ENCODE measurements at regions not wholly inside any gene's neighbourhood (a gene's known extent, or its start where the extent isn't known, plus 50 kb on each side); places are given as distances from the start of the nearest gene placed in this dataset.

DNA sequence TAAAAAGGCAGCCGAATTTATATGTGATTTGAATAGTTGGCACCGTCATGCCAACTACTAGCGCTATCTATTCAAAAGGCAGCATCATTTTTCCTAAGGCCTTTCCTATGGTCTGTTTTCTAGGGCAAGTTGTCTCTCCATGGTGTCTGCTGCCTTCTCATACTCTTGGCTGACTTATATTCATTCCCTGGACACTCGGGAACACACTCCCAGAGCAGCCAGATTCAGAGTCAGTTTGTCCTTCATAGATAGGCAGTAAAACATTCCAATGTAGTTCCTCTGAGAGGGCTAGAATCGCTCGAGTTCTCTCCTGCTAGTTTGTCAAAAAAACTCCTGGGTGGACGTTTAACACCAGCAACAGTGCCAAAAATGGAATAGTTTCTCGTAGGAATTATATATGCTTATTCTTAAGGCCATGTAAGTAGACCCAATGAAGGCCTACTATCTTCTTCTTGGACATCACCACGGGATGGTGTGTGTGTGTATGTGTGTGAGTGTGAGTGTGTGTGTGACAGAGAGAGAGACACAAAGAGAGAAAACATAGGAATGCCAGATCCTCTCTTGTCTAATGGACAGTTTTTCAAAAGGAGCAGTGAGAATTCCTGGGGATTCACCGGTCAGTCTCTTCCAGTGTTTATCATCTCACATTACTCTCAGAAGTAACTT is 129.3 kb upstream of the CTAGE1 start:
- H3K4me3 Mint-ChIP-seq: no peak overlapping the region
- intact Hi-C loops (cut with micrococcal nuclease): loop anchor here in 1 of 2 donors (10.0 kb wide), 1 partner anchor 58 kb away; no protein-coding TSS in a partner anchor
- Histone ChIP-seq H3K9ac (ENCODE audit: insufficient read depth, low read length, poor library complexity, severe bottlenecking) (no peak overlapping the region), H2AFZ (ENCODE audit: insufficient read depth, low read depth, low read length, poor library complexity, severe bottlenecking) (no peak overlapping the region), H3K4me1 (ENCODE audit: control insufficient read depth in 1 of 2, insufficient read depth in 2 of 2, low read length in 2 of 2) (no peaks in the 10 kb centered on the region), H3K27ac (ENCODE audit: low read depth in 1 of 2, low read length in 2 of 2) (no peak overlapping the region), H3K36me3 (replicated peaks in 1 of 2; ENCODE audit: control insufficient read depth in 1 of 2, insufficient read depth in 2 of 2, low read length in 2 of 2) (no peaks in the 10 kb centered on the region), H3K27me3 (ENCODE audit: control insufficient read depth in 2 of 2, insufficient read depth in 2 of 2, low read length in 2 of 2) (no peaks in the 10 kb centered on the region), H3K4me2 (replicated peaks; ENCODE audit: extremely low read depth, low read length, poor library complexity, severe bottlenecking) (no peak overlapping the region), H3K4me3 (replicated peaks in 1 of 3; ENCODE audit: low read depth in 2 of 3, low read length in 3 of 3) (no peak overlapping the region), H3K9me3 (replicated peaks in 1 of 2; ENCODE audit: control insufficient read depth in 1 of 2, insufficient read depth in 1 of 2, low read length in 2 of 2) (peaks cover 0 to 4% of the 10 kb centered on the region in 2 donors), H4K20me1 (ENCODE audit: insufficient read depth, low read length) (no peaks in the 10 kb centered on the region), H3K79me2 (ENCODE audit: insufficient read depth, low read length) (no peaks in the 10 kb centered on the region)
- no peak for DNase-seq
- H3K27ac Mint-ChIP-seq: no peak overlapping the region
- H3K36me3 Mint-ChIP-seq: no peaks in the 10 kb centered on the region
- TF ChIP-seq, protein P1, sequence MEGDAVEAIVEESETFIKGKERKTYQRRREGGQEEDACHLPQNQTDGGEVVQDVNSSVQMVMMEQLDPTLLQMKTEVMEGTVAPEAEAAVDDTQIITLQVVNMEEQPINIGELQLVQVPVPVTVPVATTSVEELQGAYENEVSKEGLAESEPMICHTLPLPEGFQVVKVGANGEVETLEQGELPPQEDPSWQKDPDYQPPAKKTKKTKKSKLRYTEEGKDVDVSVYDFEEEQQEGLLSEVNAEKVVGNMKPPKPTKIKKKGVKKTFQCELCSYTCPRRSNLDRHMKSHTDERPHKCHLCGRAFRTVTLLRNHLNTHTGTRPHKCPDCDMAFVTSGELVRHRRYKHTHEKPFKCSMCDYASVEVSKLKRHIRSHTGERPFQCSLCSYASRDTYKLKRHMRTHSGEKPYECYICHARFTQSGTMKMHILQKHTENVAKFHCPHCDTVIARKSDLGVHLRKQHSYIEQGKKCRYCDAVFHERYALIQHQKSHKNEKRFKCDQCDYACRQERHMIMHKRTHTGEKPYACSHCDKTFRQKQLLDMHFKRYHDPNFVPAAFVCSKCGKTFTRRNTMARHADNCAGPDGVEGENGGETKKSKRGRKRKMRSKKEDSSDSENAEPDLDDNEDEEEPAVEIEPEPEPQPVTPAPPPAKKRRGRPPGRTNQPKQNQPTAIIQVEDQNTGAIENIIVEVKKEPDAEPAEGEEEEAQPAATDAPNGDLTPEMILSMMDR (IDR thresholded peaks at IDR 0.05): no peak
- WGBS (ENCODE audit: insufficient coverage): 91% methylated on average over 1 of the region's 10 CpGs
- peaks cover 0 to 9% (median 4%) of the 10 kb centered on the region in 7 donors for H3K9me3 Mint-ChIP-seq
- no peaks in the 10 kb centered on the region for H3K4me1 Mint-ChIP-seq
- H3K27me3 Mint-ChIP-seq (ENCODE audit: low read depth in 3 of 3): peaks cover 0 to 1% (median 0%) of the 10 kb centered on the region in 3 donors

DNA sequence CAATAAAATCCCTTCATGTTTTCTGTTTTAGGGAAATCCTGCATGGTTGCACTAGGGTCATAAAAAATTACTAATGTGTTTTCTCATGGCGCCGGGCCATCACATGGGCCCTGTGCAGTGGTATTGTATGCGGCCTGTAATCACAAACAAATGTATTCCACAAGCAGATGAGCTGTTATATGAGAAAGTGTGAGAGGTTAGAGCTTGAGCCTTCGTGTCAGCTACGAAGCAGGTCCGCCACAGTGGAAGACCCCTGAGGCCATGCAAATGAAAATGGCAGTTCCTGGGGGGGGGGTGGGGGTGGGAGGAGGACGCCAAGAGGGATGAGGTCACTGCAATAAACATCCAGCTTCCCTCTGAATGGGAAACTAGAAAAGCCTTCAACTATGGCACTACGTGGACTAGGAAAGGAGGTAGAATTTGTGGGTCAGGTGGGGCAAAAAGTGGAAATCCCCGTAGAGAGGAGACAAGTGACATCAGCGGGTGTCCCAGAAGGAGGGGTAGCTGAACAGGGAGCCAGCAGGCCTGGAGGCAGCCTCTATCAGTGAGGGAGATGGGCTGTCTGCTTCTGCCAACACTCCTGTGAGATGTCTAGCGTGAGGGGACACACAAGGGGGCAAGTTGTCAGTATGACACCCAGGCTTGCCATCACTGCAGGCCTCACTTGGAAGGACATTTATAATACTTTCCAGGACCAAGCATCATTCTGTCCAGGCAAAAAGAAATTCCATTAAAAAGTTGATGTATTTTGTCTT is 130.3 kb upstream of the CTAGE1 start:
- no peaks in the 10 kb centered on the region for H3K36me3 Mint-ChIP-seq
- Histone ChIP-seq H3K9me3 (replicated peaks in 1 of 2; ENCODE audit: control insufficient read depth in 1 of 2, insufficient read depth in 1 of 2, low read length in 2 of 2) (no peaks in the 10 kb centered on the region), H3K9ac (ENCODE audit: insufficient read depth, low read length, poor library complexity, severe bottlenecking) (no peak overlapping the region), H3K27ac (ENCODE audit: low read depth in 1 of 2, low read length in 2 of 2) (no peak overlapping the region), H3K4me2 (replicated peaks; ENCODE audit: extremely low read depth, low read length, poor library complexity, severe bottlenecking) (no peak overlapping the region), H2AFZ (ENCODE audit: insufficient read depth, low read depth, low read length, poor library complexity, severe bottlenecking) (no peak overlapping the region), H3K27me3 (ENCODE audit: control insufficient read depth in 2 of 2, insufficient read depth in 2 of 2, low read length in 2 of 2) (no peaks in the 10 kb centered on the region), H3K79me2 (ENCODE audit: insufficient read depth, low read length) (no peaks in the 10 kb centered on the region), H3K4me1 (ENCODE audit: control insufficient read depth in 1 of 2, insufficient read depth in 2 of 2, low read length in 2 of 2) (no peaks in the 10 kb centered on the region), H3K36me3 (replicated peaks in 1 of 2; ENCODE audit: control insufficient read depth in 1 of 2, insufficient read depth in 2 of 2, low read length in 2 of 2) (no peaks in the 10 kb centered on the region), H3K4me3 (replicated peaks in 1 of 3; ENCODE audit: low read depth in 2 of 3, low read length in 3 of 3) (no peak overlapping the region), H4K20me1 (ENCODE audit: insufficient read depth, low read length) (no peaks in the 10 kb centered on the region)
- no peak for DNase-seq
- H3K4me3 Mint-ChIP-seq: no peak overlapping the region
- peaks cover 0 to 9% (median 4%) of the 10 kb centered on the region in 7 donors for H3K9me3 Mint-ChIP-seq
- H3K27ac Mint-ChIP-seq: no peak overlapping the region
- H3K4me1 Mint-ChIP-seq: no peaks in the 10 kb centered on the region
- H3K27me3 Mint-ChIP-seq (ENCODE audit: low read depth in 3 of 3): peaks cover 0 to 1% (median 0%) of the 10 kb centered on the region in 3 donors
- intact Hi-C loops (cut with micrococcal nuclease): loop anchor here in 1 of 2 donors (10.0 kb wide), 1 partner anchor 57 kb away; no protein-coding TSS in a partner anchor
- WGBS (ENCODE audit: insufficient coverage): 86% methylated on average over 4 of the region's 11 CpGs
- TF ChIP-seq, protein P1 (IDR thresholded peaks at IDR 0.05): no peak

Data from CD14-positive monocyte (primary cell).